B cell (primary cell): ENCODE measurements at regions not wholly inside any gene's neighbourhood (a gene's known extent, or its start where the extent isn't known, plus 50 kb on each side); places are given as distances from the start of the nearest gene placed in this dataset.

Experiments used
- ATAC-seq: fragments of 200-7000 bp; cut with Tn5 transposase; one replicate; pipeline ENCODE4 v1.10.0; 2021; ENCODE audit warnings: low read depth, mild to moderate bottlenecking, moderate number of reproducible peaks, moderate library complexity
- CTCF ChIA-PET: fragments of 350-600 bp; sonication (Branson Sonifier 250); formaldehyde crosslinking; loops from one replicate; lab custom pipeline; 2021; ENCODE audit warnings: antibody characterized with exemption, inconsistent platforms; lab: Charles Lee
- POLR2A ChIA-PET: fragments of 350-600 bp; sonication (Branson Sonifier 250); formaldehyde crosslinking; loops from one replicate; lab custom pipeline; 2021; ENCODE audit warnings: antibody characterized with exemption; lab: Charles Lee
- DNase-seq: peaks from one replicate; pipeline ENCODE4 v3.0.0; 2013
- H2AFZ ChIP-seq: 2 replicates; pipeline ENCODE4 v1.6.1; 2012; ENCODE audit warnings: mild to moderate bottlenecking, low read depth, low read length; ENCODE audit not compliant: insufficient read depth, poor library complexity, severe bottlenecking
- H3K27ac ChIP-seq, 2 donors: 1 replicate in 1 of 2; 2 replicates in 1 of 2; pipeline ENCODE4 v1.5.1; 2012 to 2013; ENCODE audit warnings: low read length in 2 of 2, mild to moderate bottlenecking in 2 of 2, moderate library complexity in 1 of 2
- H3K27me3 ChIP-seq, 4 experiments: fragments of 200-600 bp in 1 of 4; sonication (generic) in 1 of 4; replicated peaks in 1 of 4; 1 replicate in 2 of 4; 2 replicates in 2 of 4; pipeline versions ENCODE4 v1.6.1 to v1.7.0; 2013 to 2016; ENCODE audit warnings: low read length in 3 of 4, mild to moderate bottlenecking in 2 of 4, mixed read lengths in 1 of 4, moderate library complexity in 1 of 4; ENCODE audit not compliant: insufficient read depth in 4 of 4, control insufficient read depth in 3 of 4; ENCODE audit errors: control extremely low read depth in 1 of 4
- H3K36me3 ChIP-seq, 2 experiments: replicated peaks in 1 of 2; 1 replicate in 1 of 2; 2 replicates in 1 of 2; pipeline versions ENCODE4 v1.6.1 to v1.7.1; 2013; ENCODE audit warnings: low read length in 1 of 2; ENCODE audit not compliant: insufficient read depth in 2 of 2, control insufficient read depth in 1 of 2; ENCODE audit errors: control extremely low read depth in 1 of 2, extremely low read depth in 1 of 2
- H3K4me1 ChIP-seq, 2 donors: fragments of 200-600 bp in 1 of 2; sonication (generic) in 1 of 2; 1 replicate in 1 of 2; 2 replicates in 1 of 2; pipeline versions ENCODE4 v1.5.1 to v1.6.1; 2013 to 2017; ENCODE audit warnings: low read length in 2 of 2; ENCODE audit not compliant: control insufficient read depth in 2 of 2, insufficient read depth in 2 of 2
- H3K4me2 ChIP-seq: replicated peaks from 2 replicates; pipeline ENCODE3; 2012; ENCODE audit warnings: mild to moderate bottlenecking, low read depth, low read length; ENCODE audit not compliant: poor library complexity, severe bottlenecking
- H3K4me3 ChIP-seq, 5 experiments: fragments of 200-600 bp in 1 of 5; sonication (generic) in 1 of 5; 1 replicate in 3 of 5; 2 replicates in 2 of 5; pipeline versions ENCODE4 v1.5.1 to v1.7.0; 2011 to 2016; ENCODE audit warnings: low read length in 4 of 5, mild to moderate bottlenecking in 4 of 5, low read depth in 2 of 5, control low read depth in 1 of 5, moderate library complexity in 1 of 5; ENCODE audit not compliant: insufficient read depth in 1 of 5; ENCODE audit errors: control extremely low read depth in 1 of 5, extremely low read depth in 1 of 5
- H3K79me2 ChIP-seq: fragments of 200-600 bp; sonication (generic); one replicate; pipeline ENCODE4 v1.6.0; 2016; ENCODE audit warnings: low read length; ENCODE audit not compliant: control insufficient read depth, insufficient read depth
- H3K9ac ChIP-seq: fragments of 200-600 bp; sonication (generic); 2 replicates; pipeline ENCODE4 v1.6.1; 2017; ENCODE audit warnings: mild to moderate bottlenecking, low read length, moderate library complexity
- H3K9me3 ChIP-seq, 3 donors: one replicate each; pipeline versions ENCODE4 v1.6.1 to v1.7.1; 2013; ENCODE audit warnings: low read length in 2 of 3; ENCODE audit not compliant: control insufficient read depth in 2 of 3, insufficient read depth in 1 of 3; ENCODE audit errors: control extremely low read depth in 1 of 3
- H4K20me1 ChIP-seq: 2 replicates; pipeline ENCODE4 v1.6.0; 2012; ENCODE audit warnings: mild to moderate bottlenecking, low read length; ENCODE audit not compliant: insufficient read depth, control insufficient read depth, poor library complexity, severe bottlenecking
- H3K27ac Mint-ChIP-seq: one replicate; pipeline ENCODE4 v1.8.0; 2021; ENCODE audit warnings: mixed read lengths
- H3K27me3 Mint-ChIP-seq: one replicate; pipeline ENCODE4 v1.8.0; 2021; ENCODE audit warnings: mixed read lengths
- H3K4me1 Mint-ChIP-seq: one replicate; pipeline ENCODE4 v1.8.0; 2021; ENCODE audit warnings: mixed read lengths
- H3K4me3 Mint-ChIP-seq: one replicate; pipeline ENCODE4 v1.8.0; 2021; ENCODE audit warnings: mixed read lengths
- H3K9me3 Mint-ChIP-seq: one replicate; pipeline ENCODE4 v1.8.0; 2022; ENCODE audit warnings: mixed read lengths; ENCODE audit not compliant: insufficient read depth
- CTCF ChIP-seq: fragments of 200-600 bp; IDR thresholded peaks from one replicate; pipeline ENCODE4 v1.8.0; 2022; ENCODE audit warnings: antibody characterized with exemption, mild to moderate bottlenecking
- EZH2 ChIP-seq: IDR thresholded peaks from 2 replicates; pipeline ENCODE4 v1.6.1; 2012; ENCODE audit warnings: borderline replicate concordance, low read depth, mild to moderate bottlenecking, moderate library complexity, low read length; ENCODE audit not compliant: insufficient read depth, poor library complexity, severe bottlenecking
- WGBS: methylation state at CpG from one replicate; pipeline ENCODE4 v1.1.5; 2013; ENCODE audit warnings: missing lambda C conversion rate; ENCODE audit not compliant: insufficient coverage; 5-methylcytosine and 5-hydroxymethylcytosine counted together
- intact Hi-C: fragments of 100-400 bp; cut with micrococcal nuclease; formaldehyde crosslinking; loops from one replicate; pipeline ENCODE4 v1.10.0; 2022

- ATAC-seq (no peak), DNase-seq (no peak)
- H3K4me3 ChIP-seq, result no peak overlapping the region
- no peaks in the 10 kb centered on the region for H3K4me1 Mint-ChIP-seq
- intact Hi-C loops, result no loop called here
- H3K27me3 Mint-ChIP-seq, result no peaks in the 10 kb centered on the region
- H3K9me3 Mint-ChIP-seq, result no peaks in the 10 kb centered on the region
- H3K4me3 Mint-ChIP-seq, result no peak overlapping the region
- no CpG with 5 or more reads among the region's 5 CpGs for WGBS
- no peaks in the 10 kb centered on the region for H3K79me2 ChIP-seq
- H3K27ac ChIP-seq, result no peak overlapping the region
- CTCF ChIA-PET, result no interaction called here
- no peaks in the 10 kb centered on the region for H3K9me3 ChIP-seq
- no peaks in the 10 kb centered on the region for H3K27me3 ChIP-seq
- H3K36me3 ChIP-seq, result no peaks in the 10 kb centered on the region
- no peaks in the 10 kb centered on the region for H4K20me1 ChIP-seq
- no peak overlapping the region for H3K27ac Mint-ChIP-seq
- no peak overlapping the region for H3K9ac ChIP-seq
- no peak overlapping the region for H2AFZ ChIP-seq
- H3K4me1 ChIP-seq, result no peaks in the 10 kb centered on the region
- TF ChIP-seq EZH2, result no peak
- TF ChIP-seq CTCF, result no peak
- H3K4me2 ChIP-seq, result no peak overlapping the region
- POLR2A ChIA-PET, result no interaction called here
These were observed 660.1 kb upstream of the SLC8A1 start for GRCh38 chr2:41111836-41112627.

- DNase-seq (no peak), ATAC-seq (no peak)
- Histone ChIP-seq H4K20me1 (no peaks in the 10 kb centered on the region), H3K4me3 (no peak overlapping the region), H3K27ac (no peak overlapping the region), H3K36me3 (no peaks in the 10 kb centered on the region), H3K9me3 (no peaks in the 10 kb centered on the region), H3K4me2 (no peak overlapping the region), H3K4me1 (no peaks in the 10 kb centered on the region), H3K9ac (no peak overlapping the region), H2AFZ (no peak overlapping the region), H3K27me3 (no peaks in the 10 kb centered on the region), H3K79me2 (no peaks in the 10 kb centered on the region)
- intact Hi-C loops, result no loop called here
- WGBS, result 100% methylated on average over 1 of the region's 8 CpGs
- ChIA-PET POLR2A (no interaction called here), CTCF (no interaction called here)
- no peak overlapping the region for H3K4me3 Mint-ChIP-seq
- no peak overlapping the region for H3K27ac Mint-ChIP-seq
- no peak for TF ChIP-seq CTCF
- no peak for TF ChIP-seq EZH2
- H3K9me3 Mint-ChIP-seq, result peaks cover 2% of the 10 kb centered on the region
- H3K4me1 Mint-ChIP-seq, result no peaks in the 10 kb centered on the region
- H3K27me3 Mint-ChIP-seq, result no peaks in the 10 kb centered on the region
These were observed 664.4 kb upstream of the SLC8A1 start for GRCh38 chr2:41116106-41116797.
